ENCODE measurements at regions not wholly inside any gene's neighbourhood (a gene's known extent, or its start where the extent isn't known, plus 50 kb on each side); places are given as distances from the start of the nearest gene placed in this dataset.

- peaks cover 4% of the 10 kb centered on the region for H3K9me3 Mint-ChIP-seq
- peaks cover 10% of the 10 kb centered on the region for H3K4me1 Mint-ChIP-seq (ENCODE audit: low read depth)
- ChIA-PET CTCF (interaction anchor here (0.8 to 1.6 kb wide), 9 partner anchors 8 to 1112 kb away, joined by 3 to 5 read pairs (median 3); no protein-coding TSS in a partner anchor), POLR2A (interaction anchor here (0.5 kb wide), 1 partner anchor 303 kb away, joined by 3 read pairs; no protein-coding TSS in a partner anchor)
- H3K27ac Mint-ChIP-seq, result no peak overlapping the region
- no peaks in the 10 kb centered on the region for H3K36me3 Mint-ChIP-seq (ENCODE audit: low read depth)
- TF ChIP-seq, protein P1, sequence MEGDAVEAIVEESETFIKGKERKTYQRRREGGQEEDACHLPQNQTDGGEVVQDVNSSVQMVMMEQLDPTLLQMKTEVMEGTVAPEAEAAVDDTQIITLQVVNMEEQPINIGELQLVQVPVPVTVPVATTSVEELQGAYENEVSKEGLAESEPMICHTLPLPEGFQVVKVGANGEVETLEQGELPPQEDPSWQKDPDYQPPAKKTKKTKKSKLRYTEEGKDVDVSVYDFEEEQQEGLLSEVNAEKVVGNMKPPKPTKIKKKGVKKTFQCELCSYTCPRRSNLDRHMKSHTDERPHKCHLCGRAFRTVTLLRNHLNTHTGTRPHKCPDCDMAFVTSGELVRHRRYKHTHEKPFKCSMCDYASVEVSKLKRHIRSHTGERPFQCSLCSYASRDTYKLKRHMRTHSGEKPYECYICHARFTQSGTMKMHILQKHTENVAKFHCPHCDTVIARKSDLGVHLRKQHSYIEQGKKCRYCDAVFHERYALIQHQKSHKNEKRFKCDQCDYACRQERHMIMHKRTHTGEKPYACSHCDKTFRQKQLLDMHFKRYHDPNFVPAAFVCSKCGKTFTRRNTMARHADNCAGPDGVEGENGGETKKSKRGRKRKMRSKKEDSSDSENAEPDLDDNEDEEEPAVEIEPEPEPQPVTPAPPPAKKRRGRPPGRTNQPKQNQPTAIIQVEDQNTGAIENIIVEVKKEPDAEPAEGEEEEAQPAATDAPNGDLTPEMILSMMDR (IDR thresholded peaks at IDR 0.05), result no peak
- no peaks in the 10 kb centered on the region for H3K27me3 Mint-ChIP-seq
- intact Hi-C loops (cut with micrococcal nuclease), result loop anchor here (5.0 to 10.0 kb wide), 2 partner anchors 76 to 299 kb away; partner anchors contain the start of gene C1GALT1
- no peak for DNase-seq
- H3K4me3 Mint-ChIP-seq, result no peak overlapping the region
- no peak for ATAC-seq
Measured at GRCh38 chr7:7105800-7106582, 76.4 kb upstream of the C1GALT1 start.

GRCh38 chr7:7108931-7109330, 73.4 kb upstream of the C1GALT1 start:
- ChIA-PET POLR2A (interaction anchor here (1.1 kb wide), 1 partner anchor 73 kb away, joined by 4 read pairs; the partner anchor contains the start of gene C1GALT1), CTCF (no interaction called here)
- Mint-ChIP-seq H3K9me3 (peaks cover 4% of the 10 kb centered on the region), H3K4me1 (ENCODE audit: low read depth) (peaks cover 8% of the 10 kb centered on the region), H3K27ac (no peak overlapping the region), H3K4me3 (no peak overlapping the region), H3K27me3 (no peaks in the 10 kb centered on the region), H3K36me3 (ENCODE audit: low read depth) (no peaks in the 10 kb centered on the region)
- intact Hi-C loops (cut with micrococcal nuclease), result loop anchor here (5.0 to 10.0 kb wide), 2 partner anchors 73 to 296 kb away; partner anchors contain the start of gene C1GALT1
- TF ChIP-seq, protein P1 (IDR thresholded peaks at IDR 0.05), result no peak
- DNase-seq (no peak), ATAC-seq (no peak)

DNA sequence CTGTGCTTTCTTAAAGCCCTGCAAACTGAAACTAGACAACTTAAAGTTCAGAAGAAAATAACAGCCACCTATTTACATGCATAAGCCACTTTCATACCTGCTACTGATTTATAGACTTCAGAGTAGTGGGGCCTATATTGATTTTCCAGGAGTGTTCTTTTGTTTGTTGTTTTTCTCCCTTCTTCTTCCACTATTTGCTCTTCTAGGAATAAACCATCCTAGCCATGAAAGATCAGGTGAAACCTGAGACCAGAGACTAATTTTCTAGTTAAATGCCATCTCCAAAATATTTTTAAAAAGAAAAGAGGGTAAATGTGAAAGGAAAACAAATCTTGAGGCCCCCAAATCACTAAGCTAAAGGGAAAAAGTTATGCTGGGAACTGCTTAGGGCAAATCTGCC, 72.4 kb upstream of the C1GALT1 start:
- H3K27ac Mint-ChIP-seq, result no peak overlapping the region
- H3K9me3 Mint-ChIP-seq, result peaks cover 4% of the 10 kb centered on the region
- no peaks in the 10 kb centered on the region for H3K27me3 Mint-ChIP-seq
- TF ChIP-seq, protein P1 (IDR thresholded peaks at IDR 0.05), result no peak
- H3K4me3 Mint-ChIP-seq, result no peak overlapping the region
- H3K36me3 Mint-ChIP-seq (ENCODE audit: low read depth), result no peaks in the 10 kb centered on the region
- intact Hi-C loops (cut with micrococcal nuclease), result loop anchor here (5.0 to 10.0 kb wide), 2 partner anchors 72 to 295 kb away; partner anchors contain the start of gene C1GALT1
- ATAC-seq (no peak), DNase-seq (no peak)
- peaks cover 2% of the 10 kb centered on the region for H3K4me1 Mint-ChIP-seq (ENCODE audit: low read depth)
- CTCF ChIA-PET, result interaction anchor here (0.7 to 1.1 kb wide), 4 partner anchors 25 to 432 kb away, joined by 3 read pairs; no protein-coding TSS in a partner anchor
- POLR2A ChIA-PET, result no interaction called here

DNA sequence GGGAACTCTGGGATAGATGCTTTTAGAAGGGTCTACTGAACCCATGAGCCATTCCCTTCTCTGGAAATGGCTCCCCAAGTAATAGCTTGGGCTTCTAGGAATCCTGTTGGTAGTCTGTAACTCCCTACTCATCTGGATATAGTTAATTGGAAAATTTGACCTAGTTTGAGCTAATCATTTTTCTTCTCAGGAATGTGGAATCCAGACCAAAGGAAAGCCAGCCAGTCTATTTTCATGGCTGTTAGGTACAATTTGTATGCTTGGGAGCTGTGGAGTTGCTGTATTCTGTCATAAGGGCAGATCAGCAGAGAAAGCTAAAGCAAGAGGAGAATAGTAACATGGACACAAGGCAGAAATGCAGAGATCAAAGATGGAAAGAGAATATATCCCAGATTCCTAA, 71.6 kb upstream of the C1GALT1 start:
- ChIA-PET POLR2A (no interaction called here), CTCF (interaction anchor here (0.7 to 1.5 kb wide), 5 partner anchors 9 to 431 kb away, joined by 3 read pairs; no protein-coding TSS in a partner anchor)
- H3K4me3 Mint-ChIP-seq, result no peak overlapping the region

More for the DNA sequence above, 71.6 kb upstream of the C1GALT1 start:
- no peaks in the 10 kb centered on the region for H3K27me3 Mint-ChIP-seq
- H3K4me1 Mint-ChIP-seq (ENCODE audit: low read depth), result no peaks in the 10 kb centered on the region
- no peak overlapping the region for H3K27ac Mint-ChIP-seq
- intact Hi-C loops (cut with micrococcal nuclease), result no loop called here
- peaks cover 4% of the 10 kb centered on the region for H3K9me3 Mint-ChIP-seq
- TF ChIP-seq, protein P1 (IDR thresholded peaks at IDR 0.05), result no peak
- H3K36me3 Mint-ChIP-seq (ENCODE audit: low read depth), result no peaks in the 10 kb centered on the region
- no peak for DNase-seq
- no peak for ATAC-seq
